Ovary (tissue), 3 donors: ENCODE measurements at regions not wholly inside any gene's neighbourhood (a gene's known extent, or its start where the extent isn't known, plus 50 kb on each side); places are given as distances from the start of the nearest gene placed in this dataset.

ENCODE experiments used
- CTCF ChIP-seq, 3 donors: fragments of 450-650 bp in 2 of 3; fragments of 200-600 bp in 1 of 3; IDR thresholded peaks; one replicate each; pipeline versions ENCODE4 v1.5.1 to v1.8.0; 2016 to 2022; ENCODE audit warnings: antibody characterized with exemption in 3 of 3, mild to moderate bottlenecking in 1 of 3
- POLR2A ChIP-seq: fragments of 450-650 bp; IDR thresholded peaks from one replicate; pipeline ENCODE4 v1.6.1; 2017; ENCODE audit warnings: antibody characterized with exemption, mild to moderate bottlenecking, moderate library complexity
- donor health status: DM: no; HTN: no; CAD: no.

GRCh38 chr3:107188262-107188661, 189.0 kb upstream of the CCDC54 start:
- no peak for TF ChIP-seq CTCF (IDR thresholded peaks at IDR 0.05)
- no peak for TF ChIP-seq POLR2A
